NCI-H510A (cell line): ENCODE measurements at regions not wholly inside any gene's neighbourhood (a gene's known extent, or its start where the extent isn't known, plus 50 kb on each side); places are given as distances from the start of the nearest gene placed in this dataset.

ENCODE experiments used
- DNase-seq: peaks from one replicate; lab custom pipeline; 2025; lab: John Stamatoyannopoulos, UW

- DNase-seq = no peak
These were observed 119.7 kb upstream of the RAD23B start for GRCh38 chr9:107163370-107163769.

- DNase-seq = no peak
These were observed 113.3 kb upstream of the RAD23B start for GRCh38 chr9:107169796-107170195.

GRCh38 chr9:107170801-107171200 lies 112.3 kb upstream of the RAD23B start:
- DNase-seq = no peak

GRCh38 chr9:107172160-107172978 lies 110.7 kb upstream of the RAD23B start:
- DNase-seq = peak; percentile 31

- DNase-seq = no peak
These were observed 110.1 kb upstream of the RAD23B start for GRCh38 chr9:107172979-107173347.

GRCh38 chr9:107173422-107174180 lies 109.5 kb upstream of the RAD23B start:
- no peak for DNase-seq

- DNase-seq = no peak
These were observed 108.6 kb upstream of the RAD23B start for GRCh38 chr9:107174441-107174840.

GRCh38 chr9:107175041-107175440 lies 108.0 kb upstream of the RAD23B start:
- no peak for DNase-seq

- DNase-seq = no peak
These were observed 107.2 kb upstream of the RAD23B start for GRCh38 chr9:107175816-107176435.

GRCh38 chr9:107176436-107177151 lies 106.5 kb upstream of the RAD23B start:
- no peak for DNase-seq

- no peak for DNase-seq
These were observed 105.7 kb upstream of the RAD23B start for GRCh38 chr9:107177243-107177839.

- no peak for DNase-seq
These were observed 105.2 kb upstream of the RAD23B start for GRCh38 chr9:107177857-107178256.

GRCh38 chr9:107178293-107178692 lies 104.8 kb upstream of the RAD23B start:
- no peak for DNase-seq

GRCh38 chr9:107180206-107180605 lies 102.9 kb upstream of the RAD23B start:
- DNase-seq = no peak

GRCh38 chr9:107183176-107183575 lies 99.9 kb upstream of the RAD23B start:
- no peak for DNase-seq

GRCh38 chr9:107188376-107188775 lies 94.7 kb upstream of the RAD23B start:
- DNase-seq = no peak

GRCh38 chr9:107190061-107190935 lies 92.8 kb upstream of the RAD23B start:
- no peak for DNase-seq

- DNase-seq = no peak
These were observed 92.2 kb upstream of the RAD23B start for GRCh38 chr9:107190936-107191290.

- DNase-seq = no peak
These were observed 89.8 kb upstream of the RAD23B start for GRCh38 chr9:107193251-107193650.

GRCh38 chr9:107198718-107199117 lies 84.4 kb upstream of the RAD23B start:
- DNase-seq = no peak

GRCh38 chr9:107208121-107208520 lies 75.0 kb upstream of the RAD23B start:
- no peak for DNase-seq
